ENCODE measurements at regions not wholly inside any gene's neighbourhood (a gene's known extent, or its start where the extent isn't known, plus 50 kb on each side); places are given as distances from the start of the nearest gene placed in this dataset.

GRCh38 chr4:148849581-148849980 is 407.4 kb upstream of the NR3C2 start:
- TF ChIP-seq CTCF (optimal IDR thresholded peaks at IDR 0.05 in 1 of 3, IDR thresholded peaks at IDR 0.05 in 1 of 3, conservative IDR thresholded peaks at IDR 0.05 in 1 of 3; ENCODE audit: extremely low read depth in 1 of 3, insufficient read depth in 2 of 3, low read length in 3 of 3) (no peak), EZH2 (IDR thresholded peaks at IDR 0.05; ENCODE audit: low read length) (no peak)
